ENCODE measurements at regions not wholly inside any gene's neighbourhood (a gene's known extent, or its start where the extent isn't known, plus 50 kb on each side); places are given as distances from the start of the nearest gene placed in this dataset.

- Histone ChIP-seq H3K79me2 (ENCODE audit: insufficient read depth, low read length) (no peaks in the 10 kb centered on the region), H3K27me3 (ENCODE audit: insufficient read depth, low read length) (no peaks in the 10 kb centered on the region), H3K4me3 (ENCODE audit: insufficient read depth, low read depth, low read length) (no peak overlapping the region), H3K9me3 (ENCODE audit: insufficient read depth, low read depth, low read length) (peaks cover 5% of the 10 kb centered on the region), H3K9ac (ENCODE audit: low read length) (no peak overlapping the region), H3K4me1 (ENCODE audit: insufficient read depth, low read length) (no peaks in the 10 kb centered on the region), H3K36me3 (ENCODE audit: insufficient read depth, low read length) (no peaks in the 10 kb centered on the region), H4K20me1 (ENCODE audit: insufficient read depth, low read length) (no peaks in the 10 kb centered on the region), H3K4me2 (ENCODE audit: low read length) (no peak overlapping the region), H2AFZ (ENCODE audit: low read depth, low read length) (no peak overlapping the region), H3K27ac (ENCODE audit: low read depth, low read length) (no peak overlapping the region)
- no peak for DNase-seq (ENCODE audit: low read depth)
- no peak overlapping the region for H3K27ac Mint-ChIP-seq (ENCODE audit: unreplicated experiment)
- no peaks in the 10 kb centered on the region for H3K36me3 Mint-ChIP-seq (ENCODE audit: low read depth, unreplicated experiment)
- TF ChIP-seq EZH2 (IDR thresholded peaks at IDR 0.05; ENCODE audit: insufficient read depth, low read length), result no peak
- no peak for TF ChIP-seq CTCF (IDR thresholded peaks at IDR 0.05; ENCODE audit: insufficient read depth, low read depth, low read length)
- FAIRE-seq, result no peak
- H3K4me3 Mint-ChIP-seq (ENCODE audit: unreplicated experiment), result no peak overlapping the region
- peaks cover 15% of the 10 kb centered on the region for H3K27me3 Mint-ChIP-seq (ENCODE audit: low read depth, unreplicated experiment)
- peaks cover 5% of the 10 kb centered on the region for H3K9me3 Mint-ChIP-seq (ENCODE audit: unreplicated experiment)
- no peaks in the 10 kb centered on the region for H3K4me1 Mint-ChIP-seq (ENCODE audit: low read depth, unreplicated experiment)
These were observed 891.6 kb downstream of the VRK1 start for GRCh38 chr14:97688631-97689336.

GRCh38 chr14:97692084-97692483 lies 894.9 kb downstream of the VRK1 start:
- Histone ChIP-seq H3K79me2 (ENCODE audit: insufficient read depth, low read length) (no peaks in the 10 kb centered on the region), H3K4me1 (ENCODE audit: insufficient read depth, low read length) (no peaks in the 10 kb centered on the region), H4K20me1 (ENCODE audit: insufficient read depth, low read length) (no peaks in the 10 kb centered on the region), H3K36me3 (ENCODE audit: insufficient read depth, low read length) (no peaks in the 10 kb centered on the region), H3K9ac (ENCODE audit: low read length) (no peak overlapping the region), H3K4me2 (ENCODE audit: low read length) (no peak overlapping the region), H3K27me3 (ENCODE audit: insufficient read depth, low read length) (no peaks in the 10 kb centered on the region), H3K4me3 (ENCODE audit: insufficient read depth, low read depth, low read length) (no peak overlapping the region), H2AFZ (ENCODE audit: low read depth, low read length) (no peak overlapping the region), H3K27ac (ENCODE audit: low read depth, low read length) (no peak overlapping the region), H3K9me3 (ENCODE audit: insufficient read depth, low read depth, low read length) (peaks cover 5% of the 10 kb centered on the region)
- Mint-ChIP-seq H3K4me1 (ENCODE audit: low read depth, unreplicated experiment) (no peaks in the 10 kb centered on the region), H3K4me3 (ENCODE audit: unreplicated experiment) (no peak overlapping the region), H3K36me3 (ENCODE audit: low read depth, unreplicated experiment) (no peaks in the 10 kb centered on the region), H3K27me3 (ENCODE audit: low read depth, unreplicated experiment) (peaks cover 21% of the 10 kb centered on the region), H3K27ac (ENCODE audit: unreplicated experiment) (no peak overlapping the region), H3K9me3 (ENCODE audit: unreplicated experiment) (peaks cover 8% of the 10 kb centered on the region)
- TF ChIP-seq EZH2 (IDR thresholded peaks at IDR 0.05; ENCODE audit: insufficient read depth, low read length) (no peak), CTCF (IDR thresholded peaks at IDR 0.05; ENCODE audit: insufficient read depth, low read depth, low read length) (no peak)
- FAIRE-seq (no peak), DNase-seq (ENCODE audit: low read depth) (no peak)

DNA sequence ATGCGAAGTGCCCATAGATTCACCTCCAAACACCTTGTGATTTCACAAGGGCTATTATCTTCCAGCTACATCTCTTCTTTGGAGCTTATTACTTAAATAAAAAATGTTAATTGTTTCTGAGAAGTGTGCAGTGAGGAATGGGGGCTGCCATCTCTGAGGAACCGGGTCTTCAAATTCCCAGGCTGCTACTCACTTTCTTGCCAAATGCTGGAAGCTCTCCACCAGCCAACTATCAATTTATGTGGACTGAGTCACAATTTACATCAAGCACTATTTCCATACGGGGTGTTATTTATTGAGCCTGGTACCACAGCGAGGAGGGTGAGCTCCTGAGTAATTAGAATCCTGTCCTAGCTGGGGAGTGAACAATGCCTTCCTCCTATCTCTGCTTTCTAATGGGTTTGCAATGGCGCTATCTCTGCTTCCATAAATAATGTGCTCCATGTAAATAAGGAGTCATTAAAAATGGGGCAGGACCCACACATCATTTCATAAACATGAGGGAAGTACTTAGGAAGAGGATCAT lies 898.3 kb downstream of the VRK1 start:
- TF ChIP-seq EZH2 (IDR thresholded peaks at IDR 0.05; ENCODE audit: insufficient read depth, low read length), result no peak
- no peak for TF ChIP-seq CTCF (IDR thresholded peaks at IDR 0.05; ENCODE audit: insufficient read depth, low read depth, low read length)
- FAIRE-seq (no peak), DNase-seq (ENCODE audit: low read depth) (no peak)
- Mint-ChIP-seq H3K4me1 (ENCODE audit: low read depth, unreplicated experiment) (no peaks in the 10 kb centered on the region), H3K27ac (ENCODE audit: unreplicated experiment) (no peak overlapping the region), H3K36me3 (ENCODE audit: low read depth, unreplicated experiment) (no peaks in the 10 kb centered on the region), H3K27me3 (ENCODE audit: low read depth, unreplicated experiment) (peaks cover 21% of the 10 kb centered on the region), H3K4me3 (ENCODE audit: unreplicated experiment) (no peak overlapping the region), H3K9me3 (ENCODE audit: unreplicated experiment) (peaks cover 10% of the 10 kb centered on the region)
- no peak overlapping the region for H3K9ac ChIP-seq (ENCODE audit: low read length)
- H3K4me3 ChIP-seq (ENCODE audit: insufficient read depth, low read depth, low read length), result no peak overlapping the region
- no peaks in the 10 kb centered on the region for H3K27me3 ChIP-seq (ENCODE audit: insufficient read depth, low read length)
- no peaks in the 10 kb centered on the region for H3K79me2 ChIP-seq (ENCODE audit: insufficient read depth, low read length)
- H3K9me3 ChIP-seq (ENCODE audit: insufficient read depth, low read depth, low read length), result peaks cover 3% of the 10 kb centered on the region
- H3K36me3 ChIP-seq (ENCODE audit: insufficient read depth, low read length), result no peaks in the 10 kb centered on the region
- no peaks in the 10 kb centered on the region for H3K4me1 ChIP-seq (ENCODE audit: insufficient read depth, low read length)
- H3K4me2 ChIP-seq (ENCODE audit: low read length), result no peak overlapping the region
- no peak overlapping the region for H3K27ac ChIP-seq (ENCODE audit: low read depth, low read length)
- no peaks in the 10 kb centered on the region for H4K20me1 ChIP-seq (ENCODE audit: insufficient read depth, low read length)
- H2AFZ ChIP-seq (ENCODE audit: low read depth, low read length), result no peak overlapping the region

All from astrocyte (in vitro differentiated cells and primary cell).